Liver (tissue), 3 donors: ENCODE measurements at regions not wholly inside any gene's neighbourhood (a gene's known extent, or its start where the extent isn't known, plus 50 kb on each side); places are given as distances from the start of the nearest gene placed in this dataset.

Experiments
- FOXA1 ChIP-seq: IDR thresholded peaks from 2 replicates; pipeline ENCODE4 v1.6.1; 2016; ENCODE audit warnings: antibody characterized with exemption
- GABPA ChIP-seq, 2 donors: IDR thresholded peaks in 1 of 2; conservative IDR thresholded peaks in 1 of 2; 2 replicates each; pipeline ENCODE4 v1.6.1; 2016; ENCODE audit warnings: antibody characterized with exemption in 2 of 2, mild to moderate bottlenecking in 1 of 2, moderate library complexity in 1 of 2
- JUND ChIP-seq, 2 donors: IDR thresholded peaks; 2 replicates each; pipeline ENCODE4 v1.6.1; 2016; ENCODE audit warnings: antibody characterized with exemption in 2 of 2
- RAD21 ChIP-seq, 2 donors: IDR thresholded peaks; 2 replicates each; pipeline ENCODE4 v1.6.1; 2016; ENCODE audit warnings: antibody characterized with exemption in 2 of 2, mild to moderate bottlenecking in 2 of 2
- REST ChIP-seq: IDR thresholded peaks from 2 replicates; pipeline ENCODE4 v1.6.1; 2016; ENCODE audit warnings: antibody characterized with exemption, mild to moderate bottlenecking
- RXRA ChIP-seq, 2 donors: IDR thresholded peaks; 2 replicates each; pipeline ENCODE4 v1.6.1; 2017 to 2018; ENCODE audit warnings: antibody characterized with exemption in 2 of 2, mild to moderate bottlenecking in 1 of 2
- SP1 ChIP-seq: IDR thresholded peaks from 2 replicates; pipeline ENCODE4 v1.6.1; 2018; ENCODE audit warnings: antibody characterized with exemption, mild to moderate bottlenecking
- TAF1 ChIP-seq: conservative IDR thresholded peaks from 2 replicates; pipeline ENCODE4 v1.6.1; 2016; ENCODE audit warnings: antibody characterized with exemption, mild to moderate bottlenecking
- YY1 ChIP-seq: IDR thresholded peaks from 2 replicates; pipeline ENCODE4 v1.6.1; 2016; ENCODE audit warnings: antibody characterized with exemption, mild to moderate bottlenecking
- TF ChIP-seq, protein P1 (sequence below): IDR thresholded peaks from 2 replicates; pipeline ENCODE4 v1.6.1; 2016; ENCODE audit warnings: antibody characterized with exemption
- TF ChIP-seq, protein P2 (sequence below): fragments of 150-350 bp; IDR thresholded peaks from 2 replicates; pipeline ENCODE4 v1.5.1; 2017; ENCODE audit warnings: improper control_type of control experiment, low read depth, low read length; ENCODE audit not compliant: missing input control
- TF ChIP-seq, protein P3 (sequence below): IDR thresholded peaks from 2 replicates; pipeline ENCODE4 v1.6.1; 2016; ENCODE audit warnings: antibody characterized with exemption
- donor health status: healthy.
- donor health status: healthy.

DNA sequence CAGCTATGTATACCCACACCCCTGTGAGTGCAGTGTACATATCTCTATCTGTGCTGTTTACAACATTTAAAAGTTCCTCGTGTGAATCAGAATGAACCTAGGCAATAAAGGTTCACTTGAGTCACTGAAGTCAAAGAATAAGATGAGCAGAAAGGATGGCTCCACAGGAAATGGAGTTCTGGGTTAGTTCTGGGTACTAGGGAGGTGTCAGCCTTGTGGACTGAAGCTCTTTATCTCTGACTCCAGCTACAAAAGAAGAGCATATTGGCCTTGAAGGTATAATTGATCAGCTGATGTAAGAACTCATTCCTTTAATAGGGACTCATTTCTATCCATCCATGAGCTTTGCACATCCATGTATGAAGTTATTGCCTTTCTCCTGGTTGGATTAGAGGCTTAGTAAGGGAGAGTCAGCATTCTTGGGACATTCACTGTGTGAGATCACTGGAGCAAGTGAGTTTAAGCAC is 73.9 kb upstream of the BACH2 start:
- TF ChIP-seq JUND (IDR thresholded peaks at IDR 0.05) (no peak), SP1 (no peak), REST (no peak), FOXA1 (no peak), YY1 (no peak), RAD21 (IDR thresholded peaks at IDR 0.05) (no peak), RXRA (IDR thresholded peaks at IDR 0.05) (no peak), GABPA (IDR thresholded peaks at IDR 0.05 in 1 of 2, conservative IDR thresholded peaks at IDR 0.05 in 1 of 2) (no peak), TAF1 (no peak)
- TF ChIP-seq, protein P1, sequence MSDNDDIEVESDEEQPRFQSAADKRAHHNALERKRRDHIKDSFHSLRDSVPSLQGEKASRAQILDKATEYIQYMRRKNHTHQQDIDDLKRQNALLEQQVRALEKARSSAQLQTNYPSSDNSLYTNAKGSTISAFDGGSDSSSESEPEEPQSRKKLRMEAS: no peak
- TF ChIP-seq, protein P2, sequence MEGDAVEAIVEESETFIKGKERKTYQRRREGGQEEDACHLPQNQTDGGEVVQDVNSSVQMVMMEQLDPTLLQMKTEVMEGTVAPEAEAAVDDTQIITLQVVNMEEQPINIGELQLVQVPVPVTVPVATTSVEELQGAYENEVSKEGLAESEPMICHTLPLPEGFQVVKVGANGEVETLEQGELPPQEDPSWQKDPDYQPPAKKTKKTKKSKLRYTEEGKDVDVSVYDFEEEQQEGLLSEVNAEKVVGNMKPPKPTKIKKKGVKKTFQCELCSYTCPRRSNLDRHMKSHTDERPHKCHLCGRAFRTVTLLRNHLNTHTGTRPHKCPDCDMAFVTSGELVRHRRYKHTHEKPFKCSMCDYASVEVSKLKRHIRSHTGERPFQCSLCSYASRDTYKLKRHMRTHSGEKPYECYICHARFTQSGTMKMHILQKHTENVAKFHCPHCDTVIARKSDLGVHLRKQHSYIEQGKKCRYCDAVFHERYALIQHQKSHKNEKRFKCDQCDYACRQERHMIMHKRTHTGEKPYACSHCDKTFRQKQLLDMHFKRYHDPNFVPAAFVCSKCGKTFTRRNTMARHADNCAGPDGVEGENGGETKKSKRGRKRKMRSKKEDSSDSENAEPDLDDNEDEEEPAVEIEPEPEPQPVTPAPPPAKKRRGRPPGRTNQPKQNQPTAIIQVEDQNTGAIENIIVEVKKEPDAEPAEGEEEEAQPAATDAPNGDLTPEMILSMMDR: no peak
- TF ChIP-seq, protein P3, sequence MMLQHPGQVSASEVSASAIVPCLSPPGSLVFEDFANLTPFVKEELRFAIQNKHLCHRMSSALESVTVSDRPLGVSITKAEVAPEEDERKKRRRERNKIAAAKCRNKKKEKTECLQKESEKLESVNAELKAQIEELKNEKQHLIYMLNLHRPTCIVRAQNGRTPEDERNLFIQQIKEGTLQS: no peak
